Subcutaneous abdominal adipose tissue (tissue), 5 donors: ENCODE measurements at regions not wholly inside any gene's neighbourhood (a gene's known extent, or its start where the extent isn't known, plus 50 kb on each side); places are given as distances from the start of the nearest gene placed in this dataset.
"Not testable (repeated sequence)": the region's sequence is repeated elsewhere in the genome, so short reads cannot be mapped to it uniquely, and the experiment has no call there.

ENCODE experiments used
- H3K27ac ChIP-seq: one replicate; pipeline ENCODE4 v1.7.0; 2013; ENCODE audit warnings: low read depth, mild to moderate bottlenecking, inconsistent platforms, low read length, moderate library complexity
- H3K27me3 ChIP-seq, 5 donors: one replicate each; pipeline ENCODE4 v1.7.0; 2013; ENCODE audit warnings: low read length in 5 of 5, inconsistent platforms in 1 of 5; ENCODE audit not compliant: control insufficient read depth in 5 of 5, insufficient read depth in 4 of 5
- H3K36me3 ChIP-seq, 5 donors: one replicate each; pipeline ENCODE4 v1.7.0; 2013; ENCODE audit warnings: low read length in 5 of 5; ENCODE audit not compliant: control insufficient read depth in 5 of 5, insufficient read depth in 5 of 5
- H3K4me1 ChIP-seq, 5 donors: one replicate each; pipeline ENCODE4 v1.7.0; 2013; ENCODE audit warnings: low read length in 5 of 5, mild to moderate bottlenecking in 3 of 5, moderate library complexity in 1 of 5; ENCODE audit not compliant: control insufficient read depth in 5 of 5, insufficient read depth in 5 of 5
- H3K4me3 ChIP-seq, 5 donors: one replicate each; pipeline ENCODE4 v1.7.0; 2013; ENCODE audit warnings: low read length in 5 of 5, low read depth in 1 of 5
- H3K9ac ChIP-seq, 5 donors: one replicate each; pipeline ENCODE4 v1.7.0; 2013; ENCODE audit warnings: low read length in 5 of 5, mild to moderate bottlenecking in 4 of 5, moderate library complexity in 3 of 5
- H3K9me3 ChIP-seq, 5 donors: one replicate each; pipeline ENCODE4 v1.7.0; 2013; ENCODE audit warnings: low read length in 5 of 5; ENCODE audit not compliant: control insufficient read depth in 5 of 5
- donor health status: healthy.
- donor health status: healthy.
- donor health status: healthy.
- donor health status: healthy.
- donor health status: healthy.

GRCh38 chr7:150169943-150170490 is 153.1 kb upstream of the LRRC61 start:
- H3K36me3 ChIP-seq, H3K9me3 ChIP-seq, H3K27ac ChIP-seq, H3K27me3 ChIP-seq, H3K4me1 ChIP-seq, H3K9ac ChIP-seq, H3K4me3 ChIP-seq: not testable (repeated sequence)

- H3K27me3 ChIP-seq, H3K4me1 ChIP-seq, H3K9me3 ChIP-seq, H3K36me3 ChIP-seq, H3K4me3 ChIP-seq, H3K27ac ChIP-seq, H3K9ac ChIP-seq: not testable (repeated sequence)
These were observed 139.6 kb upstream of the LRRC61 start for GRCh38 chr7:150183602-150184001.

- not testable (repeated sequence) for H3K27me3 ChIP-seq, H3K27ac ChIP-seq, H3K4me3 ChIP-seq, H3K36me3 ChIP-seq, H3K9ac ChIP-seq, H3K4me1 ChIP-seq, H3K9me3 ChIP-seq
These were observed 133.2 kb upstream of the LRRC61 start for GRCh38 chr7:150189963-150190362.

GRCh38 chr7:150192541-150192940 is 130.6 kb upstream of the LRRC61 start:
- H3K9ac ChIP-seq, H3K4me1 ChIP-seq, H3K27me3 ChIP-seq, H3K4me3 ChIP-seq, H3K36me3 ChIP-seq, H3K9me3 ChIP-seq, H3K27ac ChIP-seq: not testable (repeated sequence)

- not testable (repeated sequence) for H3K9me3 ChIP-seq, H3K9ac ChIP-seq, H3K27me3 ChIP-seq, H3K36me3 ChIP-seq, H3K4me1 ChIP-seq, H3K27ac ChIP-seq, H3K4me3 ChIP-seq
These were observed 129.3 kb upstream of the LRRC61 start for GRCh38 chr7:150193866-150194265.
